Stimulated activated CD4-positive, alpha-beta T cell treated with anti-CD3 and anti-CD28 coated beads, Interleukin-15, amount 100 ng/mL, for 24 hours (primary cell): ENCODE measurements at regions not wholly inside any gene's neighbourhood (a gene's known extent, or its start where the extent isn't known, plus 50 kb on each side); places are given as distances from the start of the nearest gene placed in this dataset.

Experiments used
- DNase-seq: peaks from one replicate; pipeline ENCODE4 v3.0.0-alpha.2; 2020

GRCh38 chr4:154086247-154086646, 297.4 kb upstream of the SFRP2 start:
- no peak for DNase-seq

DNA sequence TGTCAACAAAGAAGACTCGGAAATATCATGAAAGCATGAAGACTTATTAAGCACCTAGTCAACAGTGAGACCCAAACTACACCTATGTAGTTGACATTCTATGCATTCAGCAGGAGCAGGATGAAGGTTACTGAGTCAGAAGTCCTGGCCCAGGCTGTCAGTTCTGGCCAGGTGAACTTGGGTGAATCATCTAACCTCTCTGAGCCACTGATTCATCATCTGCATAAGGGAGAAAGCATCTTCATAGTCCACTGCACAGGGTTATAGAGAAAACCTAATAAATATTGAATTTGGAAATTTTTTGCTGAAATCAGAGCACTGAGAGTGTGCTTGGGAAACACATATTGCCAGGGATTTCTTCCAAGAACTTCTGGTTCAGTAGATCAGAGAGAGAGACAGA, 296.0 kb upstream of the SFRP2 start:
- no peak for DNase-seq

DNA sequence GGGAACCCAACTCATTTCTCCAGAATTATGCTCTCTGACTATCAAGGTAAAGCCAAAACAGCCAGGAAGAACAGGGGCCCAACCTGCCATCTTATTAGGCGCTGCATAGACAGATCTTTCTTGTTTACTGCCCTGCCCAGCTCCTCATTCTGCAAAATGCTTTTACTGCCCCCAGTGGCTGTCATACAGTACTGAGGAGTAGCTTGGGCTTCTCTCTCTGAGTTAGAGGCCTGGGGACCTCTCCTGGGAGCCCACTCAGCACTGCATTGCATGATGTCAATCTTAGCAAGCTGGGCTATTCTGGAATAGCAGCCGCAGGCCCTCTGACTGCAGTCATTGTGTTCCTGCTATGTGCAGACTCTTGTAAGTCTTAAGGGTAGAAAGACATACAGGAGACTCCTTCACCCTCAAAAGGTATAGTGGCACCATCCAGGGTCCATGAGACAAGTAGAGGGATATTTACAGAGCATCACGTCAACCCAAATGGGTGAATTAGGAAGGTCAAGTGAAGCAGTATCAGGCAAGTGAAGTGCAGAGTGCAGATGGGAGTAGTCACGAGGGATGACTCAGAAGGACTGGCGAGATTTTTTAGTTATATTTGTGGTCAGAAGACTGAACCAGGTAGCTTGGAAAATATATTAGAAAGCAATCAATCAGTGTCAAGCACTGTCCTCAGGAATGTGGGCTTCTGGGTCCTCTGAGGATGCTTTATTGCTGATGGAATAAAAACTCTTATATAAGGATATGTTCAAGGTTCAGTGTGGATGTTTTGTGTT, 294.1 kb upstream of the SFRP2 start:
- DNase-seq, result peak; percentile 11

- no peak for DNase-seq
These were observed 292.5 kb upstream of the SFRP2 start for GRCh38 chr4:154081391-154081790.

DNA sequence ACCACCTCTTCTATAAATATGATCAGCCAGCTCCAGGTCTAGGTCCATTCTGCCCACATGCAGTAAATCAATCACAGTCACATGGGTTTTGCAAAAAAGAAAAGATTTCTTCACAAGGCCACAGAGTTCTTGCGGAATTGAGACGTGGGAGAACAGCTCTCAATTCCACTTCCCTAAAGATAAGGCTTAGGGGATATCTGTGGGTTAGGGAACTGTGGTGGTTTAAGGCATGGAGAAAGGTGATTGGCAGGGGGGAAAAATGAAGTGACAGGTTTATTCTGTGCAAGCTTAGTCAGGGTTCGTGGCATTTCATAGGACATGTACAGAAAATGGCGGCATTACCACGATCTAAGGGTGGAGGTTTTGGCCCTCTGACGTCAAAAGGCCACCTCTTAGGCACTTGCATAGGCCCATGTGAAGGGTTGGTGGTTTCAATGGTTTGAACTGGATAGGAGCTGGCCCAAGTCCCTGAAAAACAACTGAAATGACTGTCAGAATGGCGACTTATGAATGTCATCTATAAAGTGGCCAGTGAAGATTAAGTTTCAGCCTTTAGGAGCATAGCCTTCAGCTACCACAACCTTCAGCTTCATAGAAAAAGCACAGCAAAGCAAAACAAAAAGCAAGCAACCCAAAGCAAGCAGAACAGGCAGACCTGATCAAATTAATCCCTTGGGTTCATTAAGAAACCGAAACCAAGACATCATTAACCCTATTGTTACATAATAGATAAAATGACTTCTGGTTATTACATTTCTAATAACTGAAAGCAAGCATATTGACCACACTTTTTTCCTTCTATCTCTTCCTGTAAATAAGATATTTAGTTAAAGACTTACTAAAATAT, 289.8 kb upstream of the SFRP2 start:
- DNase-seq, result no peak

DNA sequence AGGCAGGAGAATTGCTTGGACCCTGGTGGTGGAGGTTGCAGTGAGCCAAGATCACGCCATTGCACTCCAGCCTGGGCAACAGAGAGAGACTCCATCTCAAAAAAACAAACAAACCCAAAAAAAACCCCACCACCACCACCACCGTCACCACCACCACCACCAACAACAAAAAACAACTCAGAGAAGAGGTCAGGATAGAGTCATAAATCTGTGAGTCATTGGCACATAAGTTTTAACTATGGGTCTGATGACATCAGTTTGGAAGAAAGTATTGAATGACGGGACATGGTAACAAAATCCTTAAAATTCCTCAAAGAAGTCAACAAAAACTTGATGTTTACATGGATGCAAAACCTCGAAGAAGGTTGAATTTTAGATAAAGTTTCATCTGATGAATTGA, 288.0 kb upstream of the SFRP2 start:
- DNase-seq, result no peak

DNA sequence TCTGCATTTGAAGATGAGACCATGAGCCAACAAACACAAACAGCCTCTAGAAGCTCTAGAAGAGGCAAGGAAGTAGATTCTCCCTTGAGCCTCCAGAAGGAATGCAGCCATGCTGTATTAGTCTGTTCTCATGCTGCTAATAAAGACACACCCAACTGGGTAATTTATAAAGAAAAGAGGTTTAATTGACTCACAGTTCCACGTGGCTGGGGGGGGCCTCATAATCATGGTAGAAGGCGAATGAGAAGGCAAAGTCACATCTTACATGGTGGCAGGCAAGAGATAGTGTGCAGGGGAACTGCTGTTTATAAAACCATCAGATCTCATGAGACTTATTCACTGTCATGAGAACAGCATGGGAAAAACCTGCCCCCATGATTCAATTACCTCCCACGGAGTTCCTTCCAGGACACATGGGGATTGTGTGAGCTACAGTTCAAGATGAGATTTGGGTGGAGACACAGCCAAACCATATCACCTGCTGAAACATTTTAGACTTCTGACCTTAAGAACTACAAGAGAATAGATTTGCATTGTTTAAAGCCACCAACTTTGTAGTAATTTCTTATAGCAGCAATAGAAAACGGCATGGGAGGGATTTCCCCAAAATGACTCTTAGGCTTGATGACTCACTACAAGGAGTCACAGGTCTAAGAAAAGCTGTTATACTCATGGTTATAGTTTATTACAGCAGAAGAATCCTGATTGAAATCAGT, 284.4 kb upstream of the SFRP2 start:
- DNase-seq, result peak; percentile 24

DNA sequence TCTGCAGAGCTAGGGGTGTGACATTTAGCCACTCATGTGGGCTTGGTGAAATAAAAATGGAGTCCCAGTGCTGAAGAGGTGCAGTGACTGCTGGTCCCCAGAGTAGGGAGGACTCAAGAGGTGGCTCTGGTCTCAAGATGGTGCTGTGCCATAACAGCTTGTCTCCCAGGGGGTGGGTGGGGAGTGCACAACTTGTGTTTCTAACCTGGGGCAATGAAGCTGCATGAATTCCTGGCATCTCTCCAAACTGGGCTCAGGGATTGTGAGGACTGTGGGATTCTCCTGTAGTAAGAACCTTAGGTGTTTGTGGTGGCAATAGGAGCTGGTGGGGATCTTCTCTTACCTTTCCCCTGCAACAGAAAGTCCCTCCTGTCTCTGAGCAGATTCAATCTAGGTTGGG, 278.9 kb upstream of the SFRP2 start:
- DNase-seq, result no peak

GRCh38 chr4:154065368-154065767, 276.5 kb upstream of the SFRP2 start:
- no peak for DNase-seq

GRCh38 chr4:154064244-154064643, 275.4 kb upstream of the SFRP2 start:
- no peak for DNase-seq

DNA sequence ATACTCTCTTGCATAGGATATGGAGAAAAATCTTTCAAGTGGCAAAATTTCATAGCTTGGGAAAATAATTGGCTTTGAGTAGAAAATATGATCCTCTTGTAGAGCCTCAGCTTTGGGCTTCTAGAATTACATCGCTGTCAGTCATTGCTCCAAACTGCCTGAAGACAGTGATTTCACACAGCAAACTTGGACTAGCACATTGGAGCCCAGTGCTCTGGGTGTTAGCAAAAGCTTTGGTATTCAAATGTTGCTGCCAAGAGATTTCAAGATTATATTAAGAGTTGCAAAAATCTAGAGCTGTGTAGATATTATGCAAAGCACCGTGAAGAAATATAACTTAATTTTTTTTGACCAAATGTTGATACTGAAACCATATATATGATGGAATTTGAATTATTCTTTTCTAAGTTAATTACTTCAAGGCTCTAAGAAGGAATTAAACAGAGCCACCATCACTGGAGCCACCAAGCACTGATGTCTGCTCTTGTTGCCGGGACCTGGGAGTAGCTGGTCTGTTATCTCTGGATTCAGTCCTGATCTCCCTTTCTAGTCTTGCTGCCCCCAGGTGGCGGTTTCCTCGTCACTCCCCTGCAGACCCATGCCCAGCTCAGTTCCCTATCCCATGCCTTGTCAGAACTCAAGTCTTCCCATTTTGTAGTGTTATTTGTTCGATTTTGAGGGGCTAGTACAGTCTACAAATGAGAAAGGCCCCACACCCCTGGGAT, 260.7 kb upstream of the SFRP2 start:
- peak; percentile 15 for DNase-seq

DNA sequence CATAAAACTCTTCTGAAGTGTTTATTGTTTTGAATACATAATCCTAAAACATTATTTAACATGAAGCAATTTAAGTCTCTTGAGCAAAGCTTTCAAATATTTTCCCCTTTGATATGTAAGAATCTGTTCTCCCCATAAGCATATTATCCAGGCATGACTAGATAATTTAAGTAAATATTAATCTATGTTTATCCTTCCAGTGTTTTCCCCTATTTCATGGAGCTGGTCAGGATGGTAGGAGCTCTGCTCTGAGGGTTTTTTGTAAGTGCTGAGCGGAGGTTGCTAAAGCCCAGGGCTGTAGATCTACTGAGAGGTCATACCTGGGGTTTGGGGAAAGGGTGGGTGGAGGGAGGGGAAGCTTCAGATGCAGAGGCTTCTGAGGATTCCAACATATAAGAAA, 258.9 kb upstream of the SFRP2 start:
- no peak for DNase-seq

DNA sequence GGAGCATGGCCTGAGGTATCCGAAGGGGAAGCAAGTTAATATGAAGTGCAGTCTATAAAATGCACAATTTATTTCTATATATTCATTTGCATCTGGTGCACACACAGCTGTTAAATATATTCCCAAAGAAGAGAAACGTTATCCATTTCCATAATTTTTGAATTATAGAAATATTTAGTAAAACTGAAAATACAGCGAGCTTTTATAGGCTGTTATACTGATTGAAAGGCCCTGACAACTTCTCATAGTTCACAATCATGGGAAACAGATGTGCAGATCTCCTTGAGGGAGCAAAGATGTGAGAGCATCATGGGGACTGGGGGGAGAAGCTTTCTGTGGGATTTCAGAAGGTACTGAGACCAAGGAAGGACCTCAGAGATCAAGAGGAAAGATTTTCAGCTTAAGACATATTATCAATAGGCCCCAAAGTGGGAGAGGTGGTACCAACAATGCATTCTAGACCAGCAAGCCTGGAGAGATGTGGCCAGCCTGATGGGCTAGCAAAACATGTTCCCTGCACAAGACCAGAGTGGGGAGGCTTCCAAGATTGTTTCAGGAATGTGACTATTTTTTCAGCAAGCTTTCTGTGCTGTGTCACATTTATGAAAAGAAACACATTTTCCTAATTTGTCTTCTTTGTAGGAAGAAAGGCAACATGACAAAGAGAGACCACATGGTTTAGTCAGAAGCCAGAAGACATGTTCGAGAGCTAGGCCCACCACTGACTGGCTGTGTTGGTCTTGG, 256.0 kb upstream of the SFRP2 start:
- DNase-seq, result no peak

DNA sequence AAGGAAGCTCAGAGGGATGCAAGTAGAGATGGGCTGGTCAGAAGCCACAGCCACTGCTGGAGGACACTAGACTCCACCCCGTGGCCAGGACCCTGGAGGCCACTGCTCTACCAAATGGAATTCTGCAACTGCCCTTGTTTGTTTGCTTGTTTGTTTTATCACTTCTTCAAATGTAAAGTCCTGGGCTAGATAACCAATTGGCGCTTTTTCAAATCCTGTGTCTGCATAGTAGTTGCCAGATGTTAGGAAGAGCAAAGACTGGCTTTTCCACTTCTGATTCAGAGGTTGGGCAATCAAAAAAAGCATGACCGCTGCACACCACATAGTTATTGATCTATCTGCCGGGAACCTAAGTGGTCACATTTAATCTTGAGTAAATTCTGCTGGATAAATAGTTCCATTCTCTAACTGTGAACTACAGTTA, 255.2 kb upstream of the SFRP2 start:
- DNase-seq, result no peak

GRCh38 chr4:154041640-154042039, 252.8 kb upstream of the SFRP2 start:
- no peak for DNase-seq

- DNase-seq, result no peak
These were observed 250.8 kb upstream of the SFRP2 start for GRCh38 chr4:154039435-154040343.

- DNase-seq, result no peak
These were observed 248.0 kb upstream of the SFRP2 start for GRCh38 chr4:154036856-154037255.

DNA sequence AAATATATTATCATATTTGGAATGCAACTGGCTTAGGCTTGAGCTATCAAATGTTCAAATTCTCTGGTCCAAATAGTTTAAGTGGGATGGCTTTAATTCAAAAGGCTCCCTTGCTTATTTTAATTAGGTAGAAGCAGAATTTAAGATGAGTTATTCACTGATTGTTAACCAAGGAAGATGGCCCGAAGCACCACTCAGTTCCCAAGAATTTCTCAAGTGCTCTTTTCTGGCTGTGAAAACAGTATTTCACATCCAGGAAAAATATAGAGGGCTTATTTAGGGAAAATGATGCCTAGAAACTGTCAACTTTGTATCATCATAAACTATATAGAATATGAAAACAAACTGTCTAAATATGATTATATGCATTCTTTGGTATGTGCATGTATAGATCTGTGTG, 246.5 kb upstream of the SFRP2 start:
- no peak for DNase-seq

DNA sequence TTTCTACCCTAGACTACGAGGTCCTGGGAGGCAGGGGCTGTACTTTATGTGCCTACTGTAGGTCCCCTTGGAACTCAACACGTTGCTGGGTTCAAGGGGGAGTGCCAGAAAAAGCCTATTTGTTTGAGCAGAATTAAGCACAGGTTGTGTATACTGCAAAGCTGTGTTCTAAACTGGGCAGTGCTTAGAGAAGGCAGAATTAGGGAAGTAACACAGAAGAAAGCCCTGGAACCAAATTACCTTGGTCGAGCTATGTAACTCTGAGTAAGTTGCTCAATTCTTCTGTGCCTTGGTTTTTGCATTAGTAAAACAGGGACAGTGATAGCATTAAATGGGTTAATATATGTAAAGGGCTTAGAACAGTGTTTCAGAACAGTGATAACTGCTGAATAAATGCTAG, 245.0 kb upstream of the SFRP2 start:
- no peak for DNase-seq

DNA sequence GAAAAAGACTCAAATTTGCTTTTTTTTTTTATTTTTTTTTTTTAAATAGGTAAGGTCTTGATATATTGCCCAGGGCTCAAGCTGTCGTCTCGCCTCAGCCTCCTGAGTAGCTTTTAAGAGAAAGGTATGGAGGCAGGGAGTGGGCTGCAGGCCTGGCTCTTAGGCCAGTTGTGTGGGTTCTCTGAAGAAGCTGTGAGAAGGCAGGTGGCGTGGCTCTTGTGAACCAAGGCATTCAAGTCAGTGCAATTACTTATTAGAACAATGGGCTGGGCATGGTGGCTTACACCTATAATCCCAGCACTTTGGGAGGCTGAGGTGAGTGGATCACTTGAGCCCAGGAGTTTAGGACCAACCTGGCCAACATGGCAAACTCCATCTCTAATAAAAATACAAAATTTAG, 244.0 kb upstream of the SFRP2 start:
- no peak for DNase-seq

- no peak for DNase-seq
These were observed 241.9 kb upstream of the SFRP2 start for GRCh38 chr4:154030746-154031145.
